SK-N-SH treated with all-trans-retinoic acid at 6 μM for 48 hours (cell line): ENCODE measurements at regions not wholly inside any gene's neighbourhood (a gene's known extent, or its start where the extent isn't known, plus 50 kb on each side); places are given as distances from the start of the nearest gene placed in this dataset.

Source experiments
- ATAC-seq: fragments of 200-7000 bp; cut with Tn5 transposase; 3 replicates; pipeline ENCODE4 v1.9.1; 2020; ENCODE audit warnings: mild to moderate bottlenecking, moderate library complexity
- ARNTL ChIP-seq: fragments of 450-650 bp; formaldehyde crosslinking; IDR thresholded peaks from 2 replicates; pipeline ENCODE4 v1.5.0; 2020; ENCODE audit warnings: low read depth, mild to moderate bottlenecking, moderate library complexity, borderline replicate concordance
- BACH2 ChIP-seq: fragments of 250-450 bp; sonication (Bioruptor Pico); IDR thresholded peaks from 2 replicates; pipeline ENCODE4 v1.9.0; 2021; ENCODE audit warnings: mild to moderate bottlenecking, borderline replicate concordance
- CSDC2 ChIP-seq: fragments of 250-450 bp; sonication (Bioruptor Pico); IDR thresholded peaks from 2 replicates; pipeline ENCODE4 v1.5.0; 2020; ENCODE audit warnings: mild to moderate bottlenecking, moderate library complexity
- CSRNP3 ChIP-seq: fragments of 250-450 bp; sonication (Bioruptor Pico); IDR thresholded peaks from 2 replicates; pipeline ENCODE4 v1.5.1; 2021; ENCODE audit warnings: mild to moderate bottlenecking, moderate library complexity
- ESRRG ChIP-seq: fragments of 250-450 bp; sonication (Bioruptor Pico); IDR thresholded peaks from 2 replicates; pipeline ENCODE4 v1.6.1; 2021; ENCODE audit warnings: mild to moderate bottlenecking
- ISL1 ChIP-seq: fragments of 250-450 bp; sonication (Bioruptor Pico); IDR thresholded peaks from 2 replicates; pipeline ENCODE4 v2.1.2; 2022; ENCODE audit warnings: mild to moderate bottlenecking, moderate library complexity
- OSR1 ChIP-seq: fragments of 250-450 bp; sonication (Bioruptor Pico); IDR thresholded peaks from 2 replicates; pipeline ENCODE4 v1.8.0; 2022; ENCODE audit warnings: moderate library complexity, mild to moderate bottlenecking, inconsistent platforms
- PATZ1 ChIP-seq: fragments of 250-450 bp; sonication (Bioruptor Pico); IDR thresholded peaks from 2 replicates; pipeline ENCODE4 v1.8.0; 2020; ENCODE audit warnings: mild to moderate bottlenecking, moderate library complexity, borderline replicate concordance
- POU6F1 ChIP-seq: fragments of 250-450 bp; sonication (Bioruptor Pico); IDR thresholded peaks from 2 replicates; pipeline ENCODE4 v1.8.0; 2021; ENCODE audit warnings: low read depth, mild to moderate bottlenecking, moderate library complexity, borderline replicate concordance
- PPARA ChIP-seq: fragments of 250-450 bp; sonication (Bioruptor Pico); IDR thresholded peaks from 2 replicates; pipeline ENCODE4 v1.5.0; 2020; ENCODE audit warnings: mild to moderate bottlenecking, borderline replicate concordance
- RARB ChIP-seq: fragments of 250-450 bp; sonication (Bioruptor Pico); IDR thresholded peaks from 2 replicates; pipeline ENCODE4 v1.8.0; 2021; ENCODE audit warnings: mild to moderate bottlenecking, moderate library complexity
- SNAI2 ChIP-seq: fragments of 250-450 bp; sonication (Bioruptor Pico); IDR thresholded peaks from 2 replicates; pipeline ENCODE4 v1.5.0; 2020; ENCODE audit warnings: mild to moderate bottlenecking, moderate library complexity
- TCF4 ChIP-seq: fragments of 250-450 bp; sonication (Bioruptor Pico); IDR thresholded peaks from 2 replicates; pipeline ENCODE4 v1.8.0; 2021; ENCODE audit warnings: mild to moderate bottlenecking, moderate library complexity, borderline replicate concordance
- TOX ChIP-seq: fragments of 250-450 bp; sonication (Bioruptor Pico); IDR thresholded peaks from 2 replicates; pipeline ENCODE4 v1.8.0; 2021; ENCODE audit warnings: mild to moderate bottlenecking, moderate library complexity, borderline replicate concordance
- ZC3H10 ChIP-seq: fragments of 250-450 bp; sonication (Bioruptor Pico); IDR thresholded peaks from 2 replicates; pipeline ENCODE4 v1.5.1; 2021; ENCODE audit warnings: mild to moderate bottlenecking, moderate library complexity
- ZFP3 ChIP-seq: fragments of 250-450 bp; sonication (Bioruptor Pico); IDR thresholded peaks from 2 replicates; pipeline ENCODE4 v1.5.0; 2020; ENCODE audit warnings: mild to moderate bottlenecking, moderate library complexity
- ZFP30 ChIP-seq: fragments of 450-650 bp; formaldehyde crosslinking; IDR thresholded peaks from 2 replicates; pipeline ENCODE4 v1.5.0; 2022; ENCODE audit warnings: mild to moderate bottlenecking, moderate library complexity
- ZNF565 ChIP-seq: fragments of 450-650 bp; formaldehyde crosslinking; conservative IDR thresholded peaks from 2 replicates; pipeline ENCODE4 v1.5.0; 2020; ENCODE audit warnings: low read depth, mild to moderate bottlenecking, moderate library complexity
- ZNF70 ChIP-seq: fragments of 450-650 bp; formaldehyde crosslinking; IDR thresholded peaks from 2 replicates; pipeline ENCODE4 v1.5.0; 2020; ENCODE audit warnings: mild to moderate bottlenecking, moderate library complexity
- ZNF8 ChIP-seq: fragments of 450-650 bp; formaldehyde crosslinking; IDR thresholded peaks from 2 replicates; pipeline ENCODE4 v1.5.0; 2020; ENCODE audit warnings: mild to moderate bottlenecking, moderate library complexity
- TF ChIP-seq, protein P1 (sequence below): fragments of 250-450 bp; sonication (Bioruptor Pico); IDR thresholded peaks from 2 replicates; pipeline ENCODE4 v1.5.0; 2020; ENCODE audit warnings: mild to moderate bottlenecking, moderate library complexity

GRCh38 chr6:166052837-166053236 lies 114.8 kb downstream of the TBXT start (continued):
- TF ChIP-seq ZC3H10 (CRISPR knock-in tag) (no peak), ZNF70 (CRISPR knock-in tag) (no peak), TOX (CRISPR knock-in tag) (no peak), ARNTL (CRISPR knock-in tag) (no peak), ZNF565 (no peak), BACH2 (no peak), ESRRG (CRISPR knock-in tag) (no peak), PATZ1 (CRISPR knock-in tag) (no peak), CSDC2 (CRISPR knock-in tag) (no peak), ZFP3 (CRISPR knock-in tag) (no peak)

GRCh38 chr6:166050559-166050958 lies 117.1 kb downstream of the TBXT start:
- TF ChIP-seq ZFP3 (CRISPR knock-in tag) = no peak
- TF ChIP-seq RARB = no peak
- TF ChIP-seq ESRRG (CRISPR knock-in tag) = no peak
- no peak for TF ChIP-seq ISL1
- no peak for TF ChIP-seq ZNF8
- no peak for TF ChIP-seq TCF4 (CRISPR knock-in tag)
- TF ChIP-seq ARNTL (CRISPR knock-in tag) = no peak
- no peak for TF ChIP-seq POU6F1 (CRISPR knock-in tag)
- TF ChIP-seq TOX (CRISPR knock-in tag) = no peak
- TF ChIP-seq SNAI2 = no peak
- TF ChIP-seq ZC3H10 (CRISPR knock-in tag) = no peak
- no peak for TF ChIP-seq PPARA
- no peak for TF ChIP-seq CSDC2 (CRISPR knock-in tag)
- TF ChIP-seq OSR1 (CRISPR knock-in tag) = no peak
- no peak for TF ChIP-seq ZNF70 (CRISPR knock-in tag)
- no peak for TF ChIP-seq BACH2
- TF ChIP-seq, protein P1, sequence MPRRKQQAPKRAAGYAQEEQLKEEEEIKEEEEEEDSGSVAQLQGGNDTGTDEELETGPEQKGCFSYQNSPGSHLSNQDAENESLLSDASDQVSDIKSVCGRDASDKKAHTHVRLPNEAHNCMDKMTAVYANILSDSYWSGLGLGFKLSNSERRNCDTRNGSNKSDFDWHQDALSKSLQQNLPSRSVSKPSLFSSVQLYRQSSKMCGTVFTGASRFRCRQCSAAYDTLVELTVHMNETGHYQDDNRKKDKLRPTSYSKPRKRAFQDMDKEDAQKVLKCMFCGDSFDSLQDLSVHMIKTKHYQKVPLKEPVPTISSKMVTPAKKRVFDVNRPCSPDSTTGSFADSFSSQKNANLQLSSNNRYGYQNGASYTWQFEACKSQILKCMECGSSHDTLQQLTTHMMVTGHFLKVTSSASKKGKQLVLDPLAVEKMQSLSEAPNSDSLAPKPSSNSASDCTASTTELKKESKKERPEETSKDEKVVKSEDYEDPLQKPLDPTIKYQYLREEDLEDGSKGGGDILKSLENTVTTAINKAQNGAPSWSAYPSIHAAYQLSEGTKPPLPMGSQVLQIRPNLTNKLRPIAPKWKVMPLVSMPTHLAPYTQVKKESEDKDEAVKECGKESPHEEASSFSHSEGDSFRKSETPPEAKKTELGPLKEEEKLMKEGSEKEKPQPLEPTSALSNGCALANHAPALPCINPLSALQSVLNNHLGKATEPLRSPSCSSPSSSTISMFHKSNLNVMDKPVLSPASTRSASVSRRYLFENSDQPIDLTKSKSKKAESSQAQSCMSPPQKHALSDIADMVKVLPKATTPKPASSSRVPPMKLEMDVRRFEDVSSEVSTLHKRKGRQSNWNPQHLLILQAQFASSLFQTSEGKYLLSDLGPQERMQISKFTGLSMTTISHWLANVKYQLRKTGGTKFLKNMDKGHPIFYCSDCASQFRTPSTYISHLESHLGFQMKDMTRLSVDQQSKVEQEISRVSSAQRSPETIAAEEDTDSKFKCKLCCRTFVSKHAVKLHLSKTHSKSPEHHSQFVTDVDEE (CRISPR knock-in tag) = no peak
- no peak for TF ChIP-seq ZNF565
- ATAC-seq = no peak

DNA sequence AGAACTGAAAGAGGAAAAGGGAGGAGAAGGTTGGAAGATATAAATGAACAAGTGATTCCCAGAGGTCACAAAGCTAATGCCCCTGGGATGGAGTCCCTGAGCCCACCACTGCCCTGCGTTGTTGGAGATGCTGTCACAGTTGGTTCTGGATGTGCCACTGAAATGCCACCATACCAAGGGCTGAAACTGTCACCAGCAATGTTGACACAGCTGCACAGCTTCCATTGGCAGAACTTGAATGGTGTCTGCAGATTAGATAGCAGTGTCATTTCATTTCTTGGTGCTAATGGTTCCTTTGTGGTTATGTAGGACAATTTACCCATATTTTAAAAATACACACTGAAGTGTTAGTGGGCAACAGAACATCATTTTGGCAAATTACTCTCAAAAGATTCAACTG lies 120.7 kb downstream of the TBXT start:
- ATAC-seq = no peak
- TF ChIP-seq OSR1 (CRISPR knock-in tag) (no peak), ZNF565 (no peak), TOX (CRISPR knock-in tag) (no peak), POU6F1 (CRISPR knock-in tag) (no peak), ZNF70 (CRISPR knock-in tag) (no peak), ZFP30 (CRISPR knock-in tag) (no peak), BACH2 (no peak), CSRNP3 (CRISPR knock-in tag) (no peak)
- TF ChIP-seq, protein P1 (CRISPR knock-in tag) = no peak
